ENCODE measurements at regions not wholly inside any gene's neighbourhood (a gene's known extent, or its start where the extent isn't known, plus 50 kb on each side); places are given as distances from the start of the nearest gene placed in this dataset.

DNA sequence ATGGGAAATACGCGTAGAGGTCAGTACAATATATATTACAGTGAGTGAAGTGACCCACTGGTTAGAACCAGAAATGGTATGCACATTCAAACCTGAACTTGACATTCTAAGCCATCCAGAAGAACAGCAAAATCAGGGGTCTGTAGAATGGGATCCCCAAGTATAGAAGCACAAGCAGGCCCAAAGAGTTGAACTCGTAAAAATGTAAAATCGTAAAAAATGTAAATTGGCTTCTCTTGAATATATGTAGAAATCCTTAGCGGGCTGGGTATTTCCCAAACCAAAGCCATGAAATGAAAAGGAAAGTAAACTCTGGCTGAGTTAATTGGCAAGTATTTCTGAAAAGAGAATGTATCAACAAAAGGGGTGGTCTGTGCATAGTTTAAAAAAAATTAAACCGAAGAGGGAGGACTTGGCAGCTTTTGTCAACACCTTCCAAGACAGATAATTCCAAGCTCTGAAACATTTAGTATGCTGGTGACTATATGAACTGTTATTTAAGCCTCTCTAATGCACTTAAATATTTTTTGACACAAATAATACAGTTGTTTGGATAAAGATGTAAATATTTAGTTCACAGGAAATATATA is 1505.6 kb upstream of the FLRT2 start:
- intact Hi-C loops (cut with DNase I): no loop called here
- Histone ChIP-seq H3K27me3 (no peaks in the 10 kb centered on the region), H3K9me3 (no peaks in the 10 kb centered on the region), H3K4me1 (no peaks in the 10 kb centered on the region), H3K4me3 (no peak overlapping the region), H3K36me3 (no peaks in the 10 kb centered on the region), H3K27ac (no peak overlapping the region)
- TF ChIP-seq CTCF (IDR thresholded peaks at IDR 0.05): no peak
- no peak for DNase-seq
- ATAC-seq: no peak

DNA sequence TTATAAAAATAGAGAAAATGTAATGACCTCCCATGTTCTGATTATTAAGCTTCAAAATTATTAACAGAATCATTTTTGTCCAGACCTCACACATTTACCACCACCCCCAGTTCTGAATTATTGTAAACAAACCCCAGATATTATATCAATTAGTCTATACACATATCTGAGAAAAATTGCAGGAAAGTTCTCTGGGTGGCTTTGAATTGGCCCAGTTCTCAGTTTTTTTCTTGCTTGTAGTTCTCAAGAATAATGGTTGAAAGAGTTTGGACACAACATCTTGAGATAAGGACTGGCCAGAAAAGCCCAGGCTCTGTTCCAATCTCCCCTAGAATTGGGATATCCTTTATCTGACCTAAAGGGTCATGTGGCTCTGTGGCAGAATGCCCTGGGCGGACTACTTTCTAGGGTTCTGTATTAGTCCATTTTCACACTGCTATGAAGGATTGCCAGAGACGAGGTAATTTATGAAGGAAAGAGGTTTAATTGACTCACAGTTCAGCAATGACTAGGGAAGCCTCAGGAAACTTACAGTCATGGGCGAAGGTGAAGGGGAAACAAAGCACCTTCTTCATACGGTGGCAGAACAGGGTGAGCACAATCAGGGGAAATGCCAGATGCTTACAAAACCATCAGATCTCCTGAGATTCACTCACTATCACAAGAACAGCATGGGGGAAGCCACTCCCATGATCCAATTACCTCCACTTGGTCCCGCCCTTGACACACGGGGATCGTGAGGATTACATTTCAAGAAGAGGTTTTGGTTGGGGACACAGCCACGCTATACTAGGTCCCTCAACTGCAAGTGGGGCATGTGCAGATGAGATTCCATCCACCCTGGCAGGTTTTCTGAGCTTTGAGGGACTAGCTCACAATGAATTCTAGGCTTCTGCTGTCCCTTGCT is 1504.6 kb upstream of the FLRT2 start:
- intact Hi-C loops (cut with DNase I): no loop called here
- no peak overlapping the region for H3K27ac ChIP-seq
- no peaks in the 10 kb centered on the region for H3K9me3 ChIP-seq
- H3K4me3 ChIP-seq: no peak overlapping the region
- no peaks in the 10 kb centered on the region for H3K4me1 ChIP-seq
- no peak for TF ChIP-seq CTCF (IDR thresholded peaks at IDR 0.05)
- ATAC-seq (no peak), DNase-seq (no peak)
- no peaks in the 10 kb centered on the region for H3K27me3 ChIP-seq
- no peaks in the 10 kb centered on the region for H3K36me3 ChIP-seq

- intact Hi-C loops (cut with DNase I): no loop called here
- DNase-seq: no peak
- no peak for ATAC-seq
Observed at GRCh38 chr14:84027351-84027750, 1502.6 kb upstream of the FLRT2 start.

DNA sequence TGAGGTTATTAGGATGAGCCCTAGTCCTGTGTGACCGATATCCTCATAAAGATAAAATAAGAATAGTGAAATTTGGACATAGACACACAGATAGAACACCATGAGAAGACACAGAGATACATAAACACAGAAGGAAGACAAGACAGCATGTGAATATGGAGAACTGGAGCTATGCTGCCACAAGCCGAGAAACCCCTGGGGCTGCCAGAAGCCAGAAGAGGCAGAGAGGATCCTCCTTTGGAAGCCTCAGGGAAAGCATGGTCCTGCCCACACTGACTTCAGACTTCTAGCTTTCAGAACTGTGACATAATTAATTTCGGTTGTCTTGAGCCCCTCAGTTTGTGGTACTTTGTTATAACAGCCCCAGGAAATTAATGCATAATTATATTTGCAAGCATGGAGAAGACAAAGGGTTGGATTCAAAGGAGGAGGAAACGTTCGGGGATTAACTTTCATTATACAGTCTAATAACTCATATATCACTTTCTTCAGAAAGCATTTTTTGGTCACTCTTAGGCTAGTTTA is 1501.8 kb upstream of the FLRT2 start:
- H3K4me1 ChIP-seq: no peaks in the 10 kb centered on the region
- TF ChIP-seq CTCF (IDR thresholded peaks at IDR 0.05): no peak
- intact Hi-C loops (cut with DNase I): no loop called here
- H3K27ac ChIP-seq: no peak overlapping the region
- H3K27me3 ChIP-seq: no peaks in the 10 kb centered on the region
- no peaks in the 10 kb centered on the region for H3K9me3 ChIP-seq
- ATAC-seq: no peak
- H3K4me3 ChIP-seq: no peak overlapping the region
- no peaks in the 10 kb centered on the region for H3K36me3 ChIP-seq
- DNase-seq: no peak

More at GRCh38 chr14:84027351-84027750, 1502.6 kb upstream of the FLRT2 start:
- Histone ChIP-seq H3K4me1 (no peaks in the 10 kb centered on the region), H3K36me3 (no peaks in the 10 kb centered on the region), H3K4me3 (no peak overlapping the region), H3K9me3 (no peaks in the 10 kb centered on the region), H3K27ac (no peak overlapping the region), H3K27me3 (no peaks in the 10 kb centered on the region)
- no peak for TF ChIP-seq CTCF (IDR thresholded peaks at IDR 0.05)

GRCh38 chr14:84029246-84029645 is 1500.7 kb upstream of the FLRT2 start:
- no peaks in the 10 kb centered on the region for H3K27me3 ChIP-seq
- no peak for DNase-seq
- ATAC-seq: no peak
- no peaks in the 10 kb centered on the region for H3K4me1 ChIP-seq
- no peak overlapping the region for H3K4me3 ChIP-seq
- H3K27ac ChIP-seq: no peak overlapping the region
- intact Hi-C loops (cut with DNase I): no loop called here
- no peak for TF ChIP-seq CTCF (IDR thresholded peaks at IDR 0.05)
- no peaks in the 10 kb centered on the region for H3K36me3 ChIP-seq
- H3K9me3 ChIP-seq: no peaks in the 10 kb centered on the region
